ENCODE measurements at regions not wholly inside any gene's neighbourhood (a gene's known extent, or its start where the extent isn't known, plus 50 kb on each side); places are given as distances from the start of the nearest gene placed in this dataset.

- TF ChIP-seq CTCF (IDR thresholded peaks at IDR 0.05; ENCODE audit: extremely low read depth in 1 of 2, insufficient read depth in 1 of 2, low read depth in 1 of 2, low read length in 2 of 2) (no peak), EZH2 (IDR thresholded peaks at IDR 0.05; ENCODE audit: borderline replicate concordance, low read depth, low read length, severe bottlenecking) (no peak)
Measured at GRCh38 chr1:14362331-14362730, 236.2 kb upstream of the KAZN start.
